ENCODE measurements at regions not wholly inside any gene's neighbourhood (a gene's known extent, or its start where the extent isn't known, plus 50 kb on each side); places are given as distances from the start of the nearest gene placed in this dataset.

DNA sequence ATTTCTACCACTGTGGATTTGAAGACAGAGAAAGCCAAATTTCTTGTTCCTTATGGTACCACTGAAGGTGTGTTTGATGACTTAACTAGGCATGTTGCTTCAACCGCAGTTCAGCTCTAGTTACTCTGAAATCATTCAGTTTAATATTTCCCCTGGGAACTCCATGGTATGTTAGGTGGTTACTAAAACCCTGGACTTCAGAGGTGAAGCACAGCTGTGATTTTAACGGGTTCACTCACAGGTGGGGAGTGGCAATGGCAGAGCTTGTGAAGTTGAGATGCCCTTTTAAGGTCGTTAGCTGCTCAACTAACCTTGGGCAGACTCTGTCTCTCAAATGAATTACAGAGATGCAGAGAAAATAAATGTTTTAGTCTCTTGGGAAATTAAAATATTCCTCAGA is 163.6 kb upstream of the PHYHIPL start:
- no peak for FAIRE-seq
- WGBS (ENCODE audit: missing lambda C conversion rate) = 53% methylated on average over 3 of the region's 3 CpGs
- ATAC-seq = no peak
- Histone ChIP-seq H3K4me3 (no peak overlapping the region), H3K4me1 (peaks cover 22% of the 10 kb centered on the region), H3K4me2 (no peak overlapping the region), H3K27ac (no peak overlapping the region), H3K9me3 (no peaks in the 10 kb centered on the region)
- ChIA-PET POLR2A (no interaction called here), CTCF (interaction anchor here (1.0 kb wide), 1 partner anchor 11 kb away, joined by 3 read pairs; no protein-coding TSS in a partner anchor)
- no peak for DNase-seq (ENCODE audit: low read depth in 1 of 2, low spot score in 1 of 2)
- TF ChIP-seq ELK1 (IDR thresholded peaks at IDR 0.05; ENCODE audit: low read depth, low read length) (no peak), SMC3 (IDR thresholded peaks at IDR 0.05) (no peak)

DNA sequence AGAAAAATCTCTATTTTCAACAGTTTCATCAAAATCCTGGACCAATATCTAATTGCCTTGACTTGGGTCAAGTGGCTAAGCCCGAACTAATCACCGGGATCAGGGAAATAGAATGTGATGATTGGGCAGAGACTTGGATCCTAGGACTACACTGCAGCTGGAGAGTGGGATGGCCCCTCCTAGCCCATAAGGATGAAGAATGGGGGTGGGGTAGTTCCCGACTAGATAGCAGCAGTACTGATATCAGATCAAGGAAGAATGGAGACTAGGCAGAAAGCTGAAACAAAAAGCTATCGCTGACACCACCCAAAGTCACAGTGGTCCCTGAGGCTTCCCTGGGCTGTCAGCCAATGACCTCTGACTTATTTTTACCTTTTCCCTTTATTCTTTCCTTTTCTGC is 160.4 kb upstream of the PHYHIPL start:
- TF ChIP-seq CHD4 (IDR thresholded peaks at IDR 0.05; ENCODE audit: borderline replicate concordance) (no peak), FOSB (CRISPR knock-in tag; IDR thresholded peaks at IDR 0.05) (no peak), MAZ (IDR thresholded peaks at IDR 0.05; ENCODE audit: borderline replicate concordance, low read depth, low read length) (no peak), RFX5 (IDR thresholded peaks at IDR 0.05) (no peak), NFE2L2 (conservative IDR thresholded peaks at IDR 0.05; ENCODE audit: low read length) (no peak), KDM5A (IDR thresholded peaks at IDR 0.05) (no peak), SREBF2 (IDR thresholded peaks at IDR 0.05) (no peak), TFCP2L1 (CRISPR knock-in tag; IDR thresholded peaks at IDR 0.05) (no peak), EP300 (IDR thresholded peaks at IDR 0.05) (no peak), HMGXB4 (CRISPR knock-in tag; IDR thresholded peaks at IDR 0.05; ENCODE audit: borderline replicate concordance) (no peak), HEYL (CRISPR knock-in tag; IDR thresholded peaks at IDR 0.05) (no peak), TP53 (CRISPR knock-in tag; IDR thresholded peaks at IDR 0.05) (no peak), FOXS1 (CRISPR knock-in tag; IDR thresholded peaks at IDR 0.05) (no peak), CBX2 (IDR thresholded peaks at IDR 0.05; ENCODE audit: borderline replicate concordance, low read depth) (no peak), NPAS2 (CRISPR knock-in tag; IDR thresholded peaks at IDR 0.05; ENCODE audit: borderline replicate concordance) (no peak)
- TF ChIP-seq, protein P1, sequence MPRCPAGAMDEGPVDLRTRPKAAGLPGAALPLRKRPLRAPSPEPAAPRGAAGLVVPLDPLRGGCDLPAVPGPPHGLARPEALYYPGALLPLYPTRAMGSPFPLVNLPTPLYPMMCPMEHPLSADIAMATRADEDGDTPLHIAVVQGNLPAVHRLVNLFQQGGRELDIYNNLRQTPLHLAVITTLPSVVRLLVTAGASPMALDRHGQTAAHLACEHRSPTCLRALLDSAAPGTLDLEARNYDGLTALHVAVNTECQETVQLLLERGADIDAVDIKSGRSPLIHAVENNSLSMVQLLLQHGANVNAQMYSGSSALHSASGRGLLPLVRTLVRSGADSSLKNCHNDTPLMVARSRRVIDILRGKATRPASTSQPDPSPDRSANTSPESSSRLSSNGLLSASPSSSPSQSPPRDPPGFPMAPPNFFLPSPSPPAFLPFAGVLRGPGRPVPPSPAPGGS (IDR thresholded peaks at IDR 0.05) = no peak

DNA sequence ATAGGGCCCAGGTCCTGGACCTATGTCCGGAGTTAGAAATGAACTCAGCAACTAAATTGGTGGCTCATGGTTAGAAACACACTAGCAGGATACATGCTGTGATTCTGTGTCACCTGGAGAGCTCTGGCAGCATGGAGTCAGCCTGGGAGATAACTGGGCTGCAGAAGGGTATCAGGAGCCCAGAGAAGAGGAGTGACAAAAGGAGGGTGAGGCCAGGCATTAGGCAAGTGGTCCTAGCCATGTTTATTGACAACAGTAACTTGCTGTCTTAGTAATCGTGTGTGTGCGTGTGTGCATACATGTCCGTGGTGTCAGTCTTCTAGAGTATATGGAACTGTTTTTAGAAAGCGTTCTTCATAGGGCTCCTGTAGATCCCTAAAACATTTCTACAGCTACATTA is 157.5 kb upstream of the PHYHIPL start:
- H3K4me2 ChIP-seq = no peak overlapping the region
- TF ChIP-seq MAZ (IDR thresholded peaks at IDR 0.05; ENCODE audit: borderline replicate concordance, low read depth, low read length) = no peak
- H3K9me3 ChIP-seq = no peaks in the 10 kb centered on the region
- no peak overlapping the region for H3K27ac ChIP-seq
- ATAC-seq (no peak), DNase-seq (ENCODE audit: low read depth in 1 of 2, low spot score in 1 of 2) (no peak), FAIRE-seq (no peak)
- ChIA-PET POLR2A (no interaction called here), CTCF (no interaction called here)
- H3K4me3 ChIP-seq = no peak overlapping the region
- no peaks in the 10 kb centered on the region for H3K4me1 ChIP-seq
- WGBS (ENCODE audit: missing lambda C conversion rate) = 91% methylated on average over 5 of the region's 5 CpGs

More for the DNA sequence above, 160.4 kb upstream of the PHYHIPL start:
- DNase-seq (ENCODE audit: low read depth in 1 of 2, low spot score in 1 of 2) = no peak
- 87% methylated on average over 4 of the region's 4 CpGs for WGBS (ENCODE audit: missing lambda C conversion rate)
- Histone ChIP-seq H3K4me2 (no peak overlapping the region), H3K9me3 (no peaks in the 10 kb centered on the region), H3K4me3 (no peak overlapping the region), H3K4me1 (no peaks in the 10 kb centered on the region), H3K27ac (no peak overlapping the region)
- ChIA-PET CTCF (no interaction called here), POLR2A (no interaction called here)
- no peak for ATAC-seq
- no peak for FAIRE-seq
